K562 (cell line): ENCODE measurements at regions not wholly inside any gene's neighbourhood (a gene's known extent, or its start where the extent isn't known, plus 50 kb on each side); places are given as distances from the start of the nearest gene placed in this dataset.

Source experiments
- ATAC-seq: fragments of 200-7000 bp; cut with Tn5 transposase; 3 replicates; pipeline ENCODE4 v1.9.1; 2020; ENCODE audit warnings: moderate library complexity
- BruUV-seq: library from RNA; stranded (reverse); fragments of 400-500 nt; replicated peaks from 2 replicates; lab custom pipeline; 2021; lab: Mats Ljungman, UMichigan
- CTCF ChIA-PET: fragments of 300-600 bp; formaldehyde crosslinking; extraction: SDS; loops from one replicate; lab custom pipeline; 2021; ENCODE audit warnings: low intra/inter-chr PET ratio; lab: Yijun Ruan, JAX
- POLR2A ChIA-PET: fragments of 300-600, 350-650 bp; sonication (Branson Sonifier 250); formaldehyde crosslinking; extraction: SDS; loops from one replicate; lab custom pipeline; 2021; ENCODE audit warnings: antibody characterized with exemption, inconsistent platforms; lab: Yijun Ruan, JAX
- DNase-seq, 4 experiments: peaks; one replicate each; pipeline versions ENCODE4 v3.0.0 to v3.0.0-alpha.2; 2011 to 2018; ENCODE audit warnings: low spot score in 3 of 4, mixed read lengths in 3 of 4; ENCODE audit errors: extremely low read depth in 1 of 4
- FAIRE-seq: peaks from 2 replicates; lab custom pipeline; 2011; peaks lifted over from hg19 to GRCh38; lab: Jason Lieb, UNC
- H2AFZ ChIP-seq: 2 replicates; pipeline ENCODE4 v1.6.0; 2011; ENCODE audit warnings: low read depth, low read length, control low read depth, inconsistent platforms
- H3K27ac ChIP-seq: fragments of 200-600 bp; 3 replicates; pipeline ENCODE4 v1.8.0; 2011; ENCODE audit warnings: low read depth, mild to moderate bottlenecking, control low read depth, inconsistent platforms, low read length, moderate library complexity, mixed read lengths; ENCODE audit errors: extremely low read depth
- H3K27me3 ChIP-seq, 2 experiments: fragments of 300-600 bp in 1 of 2; 2 replicates in 1 of 2; 3 replicates in 1 of 2; pipeline versions ENCODE4 v1.6.0 to v1.8.0; 2011; ENCODE audit warnings: inconsistent platforms in 2 of 2, low read length in 2 of 2, mild to moderate bottlenecking in 1 of 2, mixed read lengths in 1 of 2, moderate library complexity in 1 of 2; ENCODE audit not compliant: control insufficient read depth in 2 of 2, insufficient read depth in 2 of 2
- H3K36me3 ChIP-seq: fragments of 300-600 bp; 3 replicates; pipeline ENCODE4 v1.8.0; 2011; ENCODE audit warnings: mild to moderate bottlenecking, low read length, inconsistent platforms; ENCODE audit not compliant: control insufficient read depth, insufficient read depth
- H3K4me1 ChIP-seq, 2 experiments: fragments of 200-600 bp in 1 of 2; replicated peaks in 1 of 2; 2 replicates in 1 of 2; 3 replicates in 1 of 2; pipeline versions ENCODE4 v1.5.1 to v1.8.0; 2011; ENCODE audit warnings: inconsistent platforms in 2 of 2, low read length in 2 of 2, mild to moderate bottlenecking in 1 of 2, mixed read lengths in 1 of 2, moderate library complexity in 1 of 2; ENCODE audit not compliant: control insufficient read depth in 2 of 2, insufficient read depth in 2 of 2
- H3K4me2 ChIP-seq: 2 replicates; pipeline ENCODE4 v1.6.1; 2011; ENCODE audit warnings: low read length, control low read depth, inconsistent platforms, mixed read lengths; ENCODE audit not compliant: insufficient read depth
- H3K4me3 ChIP-seq: fragments of 200-600 bp; sonication (generic), shearing (Covaris generic); 2 replicates; pipeline ENCODE4 v1.5.1; 2016; ENCODE audit warnings: control low read depth, inconsistent platforms
- H3K79me2 ChIP-seq: fragments of 200-600 bp; 3 replicates; pipeline ENCODE4 v1.8.0; 2011; ENCODE audit warnings: low read length, inconsistent platforms; ENCODE audit not compliant: control insufficient read depth, insufficient read depth
- H3K9ac ChIP-seq, 2 experiments: 2 replicates each; pipeline versions ENCODE4 v1.6.0 to v1.6.1; 2011; ENCODE audit warnings: low read depth in 2 of 2, low read length in 2 of 2, control low read depth in 1 of 2, inconsistent platforms in 1 of 2, mild to moderate bottlenecking in 1 of 2, mixed read lengths in 1 of 2; ENCODE audit not compliant: insufficient read depth in 1 of 2
- H3K9me1 ChIP-seq: one replicate; pipeline ENCODE4 v1.6.0; 2011; ENCODE audit warnings: inconsistent platforms, mild to moderate bottlenecking, low read length, moderate library complexity; ENCODE audit not compliant: control insufficient read depth, insufficient read depth
- H3K9me3 ChIP-seq: replicated peaks from 2 replicates; pipeline ENCODE4 v1.5.1; 2011; ENCODE audit warnings: low read depth, low read length, inconsistent platforms; ENCODE audit not compliant: control insufficient read depth, insufficient read depth
- H4K20me1 ChIP-seq: replicated peaks from 2 replicates; pipeline ENCODE4 v1.6.1; 2011; ENCODE audit warnings: low read length, inconsistent platforms, mixed read lengths; ENCODE audit not compliant: control insufficient read depth, insufficient read depth
- CBX3 ChIP-seq, 2 experiments: IDR thresholded peaks; 1 replicate in 1 of 2; 2 replicates in 1 of 2; pipeline ENCODE4 v1.6.1; 2012; ENCODE audit warnings: inconsistent platforms in 2 of 2, low read length in 2 of 2, borderline replicate concordance in 1 of 2, control low read depth in 1 of 2
- CSDE1 ChIP-seq, 2 experiments: fragments of 450-650 bp; IDR thresholded peaks; 2 replicates each; pipeline ENCODE4 v1.6.1; 2016; ENCODE audit warnings: mild to moderate bottlenecking in 1 of 2
- E2F8 ChIP-seq: fragments of 450-650 bp; IDR thresholded peaks from 2 replicates; pipeline ENCODE4 v1.7.1; 2018; ENCODE audit warnings: mild to moderate bottlenecking, low read depth; ENCODE audit not compliant: partially characterized antibody
- FIP1L1 ChIP-seq: fragments of 200-400 bp; formaldehyde crosslinking; IDR thresholded peaks from 2 replicates; pipeline ENCODE4 v1.6.1; 2018; ENCODE audit warnings: mild to moderate bottlenecking, low read depth, low read length; ENCODE audit not compliant: poor library complexity, severe bottlenecking
- SMAD4 ChIP-seq: fragments of 250-450 bp; sonication (Bioruptor Pico); conservative IDR thresholded peaks from 2 replicates; pipeline ENCODE4 v1.8.0; 2021; ENCODE audit warnings: inconsistent platforms, mild to moderate bottlenecking, moderate library complexity
- SOX6 ChIP-seq: fragments of 450-650 bp; IDR thresholded peaks from 2 replicates; pipeline ENCODE4 v1.6.1; 2014; ENCODE audit warnings: mild to moderate bottlenecking
- SRSF7 ChIP-seq: fragments of 200-400 bp; formaldehyde crosslinking; optimal IDR thresholded peaks from 2 replicates; pipeline ENCODE3; 2017; ENCODE audit warnings: mild to moderate bottlenecking, low read depth, low read length
- TAF15 ChIP-seq: fragments of 200-400 bp; formaldehyde crosslinking; IDR thresholded peaks from 2 replicates; pipeline ENCODE4 v1.6.1; 2017; ENCODE audit warnings: mild to moderate bottlenecking, low read depth, low read length, moderate library complexity
- ZBTB33 ChIP-seq: sonication (generic); formaldehyde crosslinking; IDR thresholded peaks from 2 replicates; pipeline ENCODE4 v1.8.1; 2023; ENCODE audit warnings: mild to moderate bottlenecking, missing genetic modification reagents
- ZBTB9 ChIP-seq: fragments of 450-650 bp; formaldehyde crosslinking; IDR thresholded peaks from 2 replicates; pipeline ENCODE4 v1.4.0; 2020; ENCODE audit warnings: mild to moderate bottlenecking, moderate library complexity
- ZFP91 ChIP-seq: sonication (generic); formaldehyde crosslinking; IDR thresholded peaks from 2 replicates; pipeline ENCODE4 v1.8.0; 2022; ENCODE audit warnings: mild to moderate bottlenecking, missing genetic modification reagents
- ZNF280A ChIP-seq: fragments of 450-650 bp; IDR thresholded peaks from 2 replicates; pipeline ENCODE4 v1.6.1; 2018; ENCODE audit warnings: mild to moderate bottlenecking, low read depth; ENCODE audit not compliant: partially characterized antibody
- WGBS: fragments of 100-300 bp; shearing (Covaris generic); methylation state at CpG from one replicate; pipeline ENCODE4 v1.1.6; 2016; ENCODE audit warnings: low coverage, mixed read lengths; ENCODE audit not compliant: insufficient coverage; ENCODE audit errors: missing lambda C conversion rate; 5-methylcytosine and 5-hydroxymethylcytosine counted together
- in situ Hi-C: fragments of 300-500 bp; cut with MboI; formaldehyde crosslinking; loops from 4 replicates; pipeline ENCODE4 v1.15.0; 2018; ENCODE audit warnings: inconsistent platforms, mixed read lengths
- intact Hi-C: fragments of 100-400 bp; cut with micrococcal nuclease; formaldehyde crosslinking; loops from 2 replicates; pipeline ENCODE4 v1.14.2; 2022

GRCh38 chr14:83912032-83912642, 1617.8 kb upstream of the FLRT2 start:
- intact Hi-C loops = no loop called here
- no peak overlapping the region for H3K27ac ChIP-seq
- H3K9me1 ChIP-seq = no peaks in the 10 kb centered on the region
- TF ChIP-seq CSDE1 (IDR thresholded peaks at IDR 0.05) = no peak
- TF ChIP-seq SMAD4 (CRISPR knock-in tag) = no peak
- no peak for TF ChIP-seq ZNF280A
- TF ChIP-seq CBX3 (IDR thresholded peaks at IDR 0.05; ENCODE audit: borderline replicate concordance in 1 of 2, low read length in 2 of 2) = no peak
- no peak for TF ChIP-seq SRSF7
- TF ChIP-seq ZBTB9 (CRISPR knock-in tag) = no peak
- TF ChIP-seq ZBTB33 (CRISPR knock-in tag) = no peak
- TF ChIP-seq E2F8 = no peak
- TF ChIP-seq ZFP91 (CRISPR knock-in tag) = no peak
- TF ChIP-seq TAF15 = no peak
- TF ChIP-seq FIP1L1 = no peak
- TF ChIP-seq SOX6 = no peak

More at GRCh38 chr14:83912032-83912642, 1617.8 kb upstream of the FLRT2 start:
- ATAC-seq = no peak
- Histone ChIP-seq H3K79me2 (no peaks in the 10 kb centered on the region), H3K4me3 (no peak overlapping the region), H3K4me1 (no peaks in the 10 kb centered on the region), H3K27me3 (no peaks in the 10 kb centered on the region), H3K4me2 (no peak overlapping the region), H3K9ac (no peak overlapping the region), H2AFZ (no peak overlapping the region), H3K36me3 (no peaks in the 10 kb centered on the region), H3K9me3 (no peaks in the 10 kb centered on the region), H4K20me1 (no peaks in the 10 kb centered on the region)
- 0% methylated on average over 1 of the region's 1 CpG for WGBS
- ChIA-PET CTCF (no interaction called here), POLR2A (no interaction called here)
- DNase-seq = no peak
- in situ Hi-C loops = no loop called here
- no TSS peak for BruUV-seq
- no peak for FAIRE-seq
